Activated naive CD4-positive, alpha-beta T cell treated with Interleukin-2 at 50 U/mL for 16 hours (primary cell): ENCODE measurements at regions not wholly inside any gene's neighbourhood (a gene's known extent, or its start where the extent isn't known, plus 50 kb on each side); places are given as distances from the start of the nearest gene placed in this dataset.
"Not testable (repeated sequence)": the region's sequence is repeated elsewhere in the genome, so short reads cannot be mapped to it uniquely, and the experiment has no call there.

ENCODE experiments used
- DNase-seq: peaks from one replicate; pipeline ENCODE4 v3.0.0-alpha.2; 2020

DNA sequence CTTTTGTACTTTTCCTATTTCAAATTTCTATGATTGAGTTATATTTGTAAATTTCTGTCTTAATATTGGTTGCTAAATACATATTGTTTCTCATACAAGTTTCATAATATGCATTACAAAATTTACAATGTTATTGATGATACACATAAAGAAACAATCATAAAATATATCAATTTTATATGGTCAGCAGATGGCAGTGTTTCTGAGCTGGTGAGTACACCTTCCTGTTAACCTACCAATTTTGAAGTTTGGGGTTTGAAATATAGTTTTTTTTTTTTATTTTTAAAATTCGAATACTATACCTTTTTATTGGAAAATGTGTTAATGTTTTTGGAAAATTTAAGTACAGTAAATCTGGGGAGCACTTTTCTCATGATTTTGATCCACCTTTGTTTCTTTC, 1953.1 kb upstream of the ADGRL3 start:
- no peak for DNase-seq

DNA sequence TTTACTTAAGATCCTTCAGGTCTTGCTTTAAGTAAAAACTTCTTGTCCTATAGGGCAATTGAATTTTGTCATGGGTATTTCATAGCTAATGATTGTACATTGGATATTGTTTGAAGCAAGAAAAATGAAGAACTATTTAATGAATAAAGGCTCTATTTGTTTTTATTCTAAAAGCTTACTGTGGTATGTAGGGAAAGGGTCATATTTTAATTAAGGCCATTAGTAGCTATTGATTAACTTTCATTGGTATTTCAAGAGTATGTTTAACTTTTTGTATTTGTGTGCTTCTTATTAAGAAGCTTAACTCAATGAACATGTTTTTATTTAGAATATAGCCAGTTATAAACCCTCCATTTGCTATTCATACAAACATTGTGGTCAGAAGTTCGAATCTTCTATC, 1951.8 kb upstream of the ADGRL3 start:
- DNase-seq, result no peak

DNA sequence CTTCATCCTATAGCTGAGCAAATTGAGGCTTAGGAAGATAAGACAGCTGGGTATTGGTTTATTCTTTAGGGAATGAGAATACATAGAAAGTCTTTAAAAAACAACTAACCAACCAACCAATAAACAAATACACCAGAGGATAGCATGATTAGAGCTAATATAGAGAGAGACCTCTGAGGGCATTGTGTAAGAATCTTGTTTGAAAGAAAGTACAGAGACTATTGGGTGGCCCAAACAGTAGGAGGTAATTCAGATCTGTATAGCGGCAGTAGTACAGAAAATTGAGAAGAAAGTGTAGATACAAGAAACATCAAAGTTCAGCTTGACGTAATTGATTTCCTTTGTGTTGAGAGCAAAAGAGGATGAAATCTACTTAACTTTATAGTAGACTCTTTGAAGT, 1951.0 kb upstream of the ADGRL3 start:
- DNase-seq, result no peak

DNA sequence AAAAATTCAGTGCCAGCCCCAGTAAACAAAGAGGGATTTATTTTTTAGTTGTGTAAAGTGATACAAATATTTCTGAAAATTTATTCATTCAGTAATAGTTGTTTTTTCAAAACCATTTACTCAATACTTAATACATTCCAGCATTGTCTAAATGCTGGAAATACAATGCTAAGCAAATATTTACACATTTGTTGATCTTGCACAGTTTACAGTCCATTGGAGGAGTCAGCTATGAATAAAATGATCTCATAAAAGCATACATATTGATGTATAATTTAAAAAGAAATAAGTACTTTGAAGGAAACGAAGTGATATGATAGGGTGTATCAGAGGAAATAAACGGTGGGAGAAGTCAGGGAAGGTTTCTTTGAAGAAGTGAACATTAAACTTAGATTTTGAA, 1942.1 kb upstream of the ADGRL3 start:
- DNase-seq, result no peak

DNA sequence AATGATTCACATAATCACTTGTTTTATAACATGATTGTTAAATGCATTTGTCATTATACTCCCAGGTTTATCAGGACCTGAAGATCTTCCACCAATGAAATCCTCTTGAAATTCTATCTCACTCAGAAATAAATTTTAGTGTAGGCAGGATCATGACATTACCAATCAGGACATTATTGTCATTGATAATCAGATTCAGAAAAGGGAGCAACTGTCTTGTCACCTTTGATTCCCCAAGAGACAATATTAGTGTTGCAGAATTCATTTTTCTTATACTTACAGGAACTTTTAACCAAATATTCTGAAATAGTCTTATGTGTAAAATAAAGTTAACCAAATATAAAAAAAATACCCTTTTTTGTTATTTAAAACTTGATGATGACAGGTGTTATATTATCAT, 1892.5 kb upstream of the ADGRL3 start:
- no peak for DNase-seq

DNA sequence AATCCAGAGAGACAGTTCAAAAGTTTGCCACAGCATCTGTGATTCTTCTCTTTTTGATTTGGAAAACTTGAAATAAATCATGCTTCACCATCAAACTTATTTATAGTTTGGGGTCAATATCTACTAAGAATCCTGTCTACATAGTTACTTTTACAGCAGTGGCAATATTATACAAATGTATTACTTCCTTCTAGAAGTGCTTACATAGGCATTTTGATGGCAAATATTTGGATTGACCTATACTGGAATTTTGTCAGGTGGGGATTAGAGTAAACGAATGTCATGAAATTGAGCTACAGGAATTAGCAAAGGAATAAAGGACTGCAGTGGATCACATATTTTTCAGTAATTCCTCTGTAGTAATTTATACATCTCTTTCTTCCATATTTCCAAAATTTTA, 1885.5 kb upstream of the ADGRL3 start:
- no peak for DNase-seq

DNA sequence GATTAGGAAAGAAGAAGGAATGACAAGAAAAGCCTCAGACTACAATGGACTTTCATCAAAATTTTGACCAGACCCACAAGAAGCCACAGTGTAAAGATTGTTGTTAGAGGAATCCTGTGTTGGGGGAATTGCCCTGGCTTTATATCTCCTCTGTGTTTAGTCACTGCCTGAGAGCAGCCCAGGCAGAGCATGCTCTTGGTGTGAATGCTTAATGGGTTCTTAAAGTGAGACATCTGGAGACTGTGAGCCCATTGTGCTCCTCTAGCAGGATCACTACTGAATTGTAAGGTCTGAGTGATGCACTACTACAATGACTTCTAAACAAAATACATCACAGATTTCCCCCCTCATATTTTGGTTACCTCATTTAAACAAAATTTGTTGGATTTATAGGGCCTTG, 1860.5 kb upstream of the ADGRL3 start:
- DNase-seq, result no peak

DNA sequence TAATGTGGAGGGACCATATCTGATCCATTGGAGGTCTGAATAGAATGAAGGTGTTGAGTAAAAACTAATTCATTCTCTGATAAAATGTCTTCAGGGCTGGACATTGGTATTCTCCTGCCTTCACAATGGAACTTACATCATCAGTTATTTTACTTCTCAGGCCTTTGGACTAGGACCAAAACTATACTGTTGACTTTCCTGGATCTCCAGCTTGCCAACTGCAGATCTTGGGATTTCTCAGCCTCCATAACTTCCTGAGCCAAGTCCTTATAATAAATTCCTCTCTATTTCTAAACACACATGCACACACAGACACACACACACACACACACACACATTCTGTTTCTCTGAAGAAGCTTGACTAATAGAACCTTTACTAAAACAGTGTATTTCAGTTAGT, 1858.6 kb upstream of the ADGRL3 start:
- DNase-seq, result no peak

DNA sequence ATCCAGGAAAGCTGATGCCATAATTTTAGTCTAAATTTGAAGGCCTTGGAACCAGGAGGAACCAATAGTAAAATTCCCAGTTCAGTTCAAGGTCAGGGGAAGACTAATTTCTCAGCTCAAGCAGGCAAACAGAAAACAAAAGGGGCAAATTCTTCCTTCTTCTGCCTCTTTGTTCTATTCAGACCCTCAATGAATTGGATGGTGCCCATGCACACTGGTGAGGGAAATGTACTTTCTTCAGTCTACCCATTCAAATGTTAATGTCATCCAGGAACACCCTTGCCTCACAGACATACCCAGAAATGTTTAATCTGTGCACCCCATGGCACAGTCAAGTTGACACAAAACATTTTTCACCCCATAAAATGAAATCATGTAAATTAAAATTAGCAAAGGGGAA, 1851.2 kb upstream of the ADGRL3 start:
- no peak for DNase-seq

DNA sequence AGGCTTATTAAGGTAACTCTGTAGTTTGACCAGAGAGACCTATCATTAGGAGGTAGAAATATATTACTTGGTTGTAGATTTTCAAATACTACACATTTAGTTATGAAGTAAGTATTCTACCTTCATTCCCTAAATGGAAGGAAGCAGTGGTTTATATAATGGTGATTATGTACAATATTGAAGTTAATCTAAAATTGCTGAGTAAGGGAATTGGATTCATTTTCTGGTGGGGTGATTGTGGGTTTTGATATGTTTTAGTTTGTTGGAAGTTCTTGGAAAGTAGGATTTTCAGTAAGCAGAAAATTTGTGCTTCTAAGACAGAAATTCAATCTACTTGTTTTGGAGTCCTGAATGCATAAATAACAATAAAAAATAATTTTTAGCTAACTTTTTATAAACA, 1830.9 kb upstream of the ADGRL3 start:
- DNase-seq, result no peak

DNA sequence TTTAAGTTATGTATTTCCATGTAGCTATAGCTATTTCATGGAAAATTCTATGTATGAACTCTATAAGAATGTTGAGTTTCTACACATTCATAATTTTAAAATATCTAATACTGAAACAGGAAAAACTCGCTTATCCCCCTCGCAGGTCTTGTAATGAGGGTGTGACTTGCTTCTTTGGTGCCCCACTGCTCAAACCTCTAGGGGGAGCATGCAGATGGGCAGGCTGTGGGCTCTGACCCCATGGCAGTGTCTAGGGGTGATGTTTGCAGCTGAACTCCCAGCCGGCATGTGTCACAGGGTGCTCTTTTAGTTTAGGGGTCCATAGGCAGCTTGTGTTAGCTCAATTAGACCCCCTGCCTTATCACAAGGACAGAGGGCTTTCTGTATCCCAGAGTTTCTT, 1825.7 kb upstream of the ADGRL3 start:
- DNase-seq, result no peak

DNA sequence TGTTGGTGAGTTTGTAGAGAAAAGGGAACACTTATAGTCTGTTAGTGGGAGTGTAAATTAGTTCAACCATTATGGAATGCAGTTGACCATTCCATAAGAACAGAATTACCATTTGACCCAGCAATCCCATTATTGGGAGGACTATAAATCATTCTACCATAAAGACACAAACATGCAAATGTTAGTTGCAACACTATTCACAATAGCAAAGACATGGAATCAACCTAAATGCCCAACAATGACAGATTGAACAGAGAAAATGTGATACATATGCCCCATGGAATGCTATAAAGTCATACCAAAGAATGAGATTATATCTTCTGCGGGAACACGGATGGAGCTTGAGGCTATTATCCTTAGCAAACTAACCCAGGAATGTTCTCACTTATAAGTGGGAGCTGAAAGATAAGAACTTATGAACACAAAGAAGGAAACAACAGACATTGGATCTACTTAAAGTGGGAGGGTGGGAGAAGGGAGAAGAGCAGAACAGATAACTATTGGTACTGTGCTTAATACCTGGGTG, 1819.2 kb upstream of the ADGRL3 start:
- no peak for DNase-seq

DNA sequence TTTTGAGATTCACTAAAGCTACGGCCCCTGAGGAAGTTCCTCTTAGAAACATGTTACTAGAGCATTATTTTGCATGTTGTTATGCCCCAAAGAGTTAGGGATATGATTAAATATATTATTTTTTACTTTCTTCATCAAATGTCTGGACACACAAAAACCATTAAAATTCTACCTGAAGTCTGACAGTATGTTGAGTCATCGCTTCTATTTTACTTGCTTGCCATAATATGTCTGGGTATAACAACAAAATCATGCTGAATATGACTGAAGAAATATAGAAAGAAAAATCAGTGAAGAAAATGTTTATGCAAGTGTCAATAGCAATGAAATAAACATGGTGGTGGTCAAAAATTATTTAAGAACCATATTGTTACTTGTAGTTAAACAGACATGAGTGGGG, 1818.5 kb upstream of the ADGRL3 start:
- DNase-seq, result no peak

DNA sequence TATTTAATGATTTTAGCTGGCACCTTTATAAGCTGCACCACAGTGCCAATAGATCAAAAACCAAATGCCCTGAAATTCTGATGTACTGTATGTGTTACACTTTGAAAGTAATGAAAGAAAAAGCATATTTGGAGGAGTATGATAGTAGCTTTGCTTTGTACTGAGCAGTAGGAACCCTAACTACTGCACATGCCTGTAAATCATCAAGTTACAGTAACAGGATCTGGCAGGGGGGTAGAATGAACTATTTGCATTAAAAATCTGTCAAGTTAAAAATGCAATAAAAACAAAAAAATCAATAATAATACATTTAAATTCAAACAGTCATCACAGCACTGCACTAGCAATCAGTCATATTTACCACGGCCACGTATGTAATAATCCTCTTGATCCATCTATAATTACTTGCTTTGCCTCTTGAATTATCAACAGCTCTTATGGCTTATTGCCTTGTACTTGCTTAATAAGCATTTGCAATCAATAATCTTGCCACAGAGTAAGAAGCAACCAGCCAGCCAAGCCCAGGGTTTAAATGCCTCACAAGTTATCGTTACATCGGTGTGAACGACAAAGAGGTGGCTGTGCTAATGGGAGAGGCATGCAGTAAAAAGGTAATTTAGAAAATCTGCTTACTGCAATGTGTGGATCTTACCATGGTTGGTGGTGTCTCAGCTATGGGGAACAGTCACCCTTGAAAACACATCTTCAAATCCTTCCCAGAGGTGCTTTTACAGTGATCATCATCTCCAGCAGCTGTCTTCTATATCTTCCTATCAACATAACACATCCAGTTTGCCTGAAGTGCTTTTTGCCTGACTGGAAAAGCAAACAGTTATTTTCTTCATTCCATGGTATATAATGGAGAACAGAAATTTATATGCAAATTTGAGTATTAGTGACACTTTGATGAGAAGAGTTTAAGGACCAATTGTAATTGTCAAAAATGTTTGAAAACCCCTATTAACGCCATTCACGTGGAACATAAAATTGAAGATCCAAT, 1812.1 kb upstream of the ADGRL3 start:
- DNase-seq, result no peak

DNA sequence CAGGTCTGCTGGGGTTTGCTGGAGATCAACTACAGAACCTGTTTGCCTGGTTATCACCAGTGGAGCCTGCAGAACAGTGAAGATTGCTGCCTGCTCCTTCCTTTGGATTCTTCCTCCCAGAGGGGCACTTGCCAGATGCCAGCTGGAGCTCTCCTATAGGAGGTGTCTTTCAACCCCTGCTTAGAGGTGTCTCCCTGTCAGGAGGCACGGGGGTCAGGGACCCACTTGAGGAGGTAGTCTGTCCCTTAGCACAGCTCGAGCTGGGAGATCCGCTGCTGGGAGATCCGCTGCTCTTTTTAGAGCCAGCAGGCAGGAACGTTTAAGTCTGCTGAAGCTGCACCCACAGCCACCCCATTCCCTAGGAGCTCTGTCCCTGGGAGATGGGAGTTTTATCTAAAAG, 1806.3 kb upstream of the ADGRL3 start:
- DNase-seq, result no peak

DNA sequence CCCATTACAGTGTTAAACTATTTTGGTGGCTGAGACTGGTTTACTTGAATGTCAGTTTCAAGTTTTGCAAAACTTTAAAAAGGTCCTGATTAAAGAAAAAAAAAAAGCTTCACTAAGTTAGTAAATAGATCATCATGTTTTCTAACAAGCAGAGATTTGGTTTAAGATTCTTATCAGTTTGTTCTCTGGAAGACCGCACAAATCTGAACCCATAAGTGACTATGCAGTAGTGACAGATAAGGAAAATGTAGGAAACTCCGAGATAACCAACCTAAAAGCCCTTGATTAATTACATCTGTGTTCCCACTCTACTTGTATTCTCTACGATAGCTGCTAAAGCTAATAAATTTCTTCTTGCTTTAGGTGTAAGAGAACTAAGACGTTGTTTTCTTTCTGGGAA, 1799.8 kb upstream of the ADGRL3 start:
- DNase-seq, result no peak

DNA sequence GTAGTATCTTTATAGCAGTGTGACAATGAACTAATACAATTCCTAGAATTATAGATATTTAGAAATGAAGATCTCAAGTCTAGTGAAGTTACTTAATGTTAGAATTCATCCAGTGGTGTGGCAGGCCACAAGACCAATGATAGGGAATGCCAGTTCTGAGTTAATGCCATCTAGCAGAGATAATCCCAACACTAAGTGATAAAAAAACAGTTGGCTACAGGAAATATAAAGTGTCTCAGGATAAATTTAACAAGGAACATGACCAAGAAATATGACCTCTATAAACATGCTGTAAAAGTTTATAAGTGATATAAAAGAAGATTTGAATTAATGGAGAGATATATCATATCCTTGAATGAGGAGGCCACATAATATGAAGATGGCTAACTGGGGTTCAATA, 1790.5 kb upstream of the ADGRL3 start:
- no peak for DNase-seq

DNA sequence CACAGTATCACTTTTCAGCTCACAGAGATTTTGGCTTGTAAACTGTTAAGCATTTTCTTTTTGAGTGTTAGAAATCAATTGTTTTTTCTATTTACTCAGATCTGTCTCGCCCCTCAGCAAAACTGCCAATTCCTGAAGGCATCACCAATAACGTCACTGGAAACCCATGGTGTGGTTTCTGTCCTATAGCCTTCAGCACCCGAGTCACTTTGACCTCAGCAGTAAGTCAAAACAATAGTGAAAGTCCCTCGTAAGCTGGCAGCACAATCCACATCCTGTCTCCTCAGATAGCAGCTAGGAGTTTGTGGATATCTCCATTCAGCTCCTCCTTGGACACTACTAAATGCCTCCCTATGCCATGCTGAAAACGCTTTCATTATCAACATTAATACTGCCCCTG, 1787.4 kb upstream of the ADGRL3 start:
- DNase-seq, result no peak

DNA sequence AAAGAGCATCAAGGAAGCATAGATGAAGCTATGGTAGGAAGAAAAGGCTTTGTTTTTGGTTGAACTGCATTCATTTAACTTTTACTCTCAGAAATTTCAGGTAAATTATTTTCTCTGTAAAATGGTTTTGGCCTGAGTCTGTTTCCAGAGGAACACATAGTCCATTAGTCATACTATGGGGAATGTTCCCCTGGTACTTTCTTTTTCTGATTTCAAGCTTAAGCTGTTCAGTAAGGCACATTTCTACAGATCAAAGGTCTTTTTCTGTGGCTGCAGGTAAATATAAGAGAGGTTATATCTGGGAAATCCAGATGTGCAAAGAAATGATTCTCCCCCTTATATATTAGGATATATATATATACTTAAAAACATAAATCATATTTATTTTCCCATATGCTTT, 1744.4 kb upstream of the ADGRL3 start:
- DNase-seq, result no peak

DNA sequence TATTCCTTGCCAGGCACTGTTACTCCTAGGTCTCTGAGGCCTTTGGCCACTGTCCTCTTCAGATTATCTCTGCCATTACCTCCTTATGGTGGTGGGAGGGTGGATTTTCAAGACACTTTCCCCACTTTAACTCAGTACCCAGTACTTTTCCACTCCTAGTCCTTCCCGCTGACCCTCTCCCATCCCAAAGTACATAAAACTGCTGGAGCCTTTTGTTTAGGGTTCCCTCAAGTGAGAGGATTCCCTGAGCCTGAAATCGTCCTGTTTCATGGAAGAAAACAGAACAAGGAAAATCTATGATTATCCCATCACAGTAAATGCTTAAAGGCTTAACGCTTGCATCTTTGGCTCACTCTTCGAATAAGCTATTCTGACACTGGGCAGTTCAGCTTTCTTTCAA, 1742.5 kb upstream of the ADGRL3 start:
- no peak for DNase-seq

DNA sequence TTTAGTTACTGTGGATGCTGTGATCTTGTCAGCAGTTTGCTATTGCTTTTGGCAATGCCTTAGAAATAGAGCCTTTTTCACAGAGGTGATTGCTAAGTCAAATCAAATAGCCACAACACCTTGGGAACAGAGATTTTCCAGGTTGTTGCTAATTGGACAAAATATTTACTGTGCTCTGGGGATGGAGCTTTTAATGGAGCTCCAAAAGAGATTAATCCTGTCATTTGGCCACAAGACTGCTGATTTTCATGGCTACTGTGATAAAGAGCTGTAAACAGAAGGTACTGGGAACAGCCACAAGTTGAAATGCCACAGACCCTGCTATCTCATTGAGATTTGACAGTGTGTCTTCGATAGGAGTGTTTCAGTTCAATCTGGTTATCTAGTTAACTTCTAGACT, 1715.2 kb upstream of the ADGRL3 start:
- DNase-seq, result no peak

DNA sequence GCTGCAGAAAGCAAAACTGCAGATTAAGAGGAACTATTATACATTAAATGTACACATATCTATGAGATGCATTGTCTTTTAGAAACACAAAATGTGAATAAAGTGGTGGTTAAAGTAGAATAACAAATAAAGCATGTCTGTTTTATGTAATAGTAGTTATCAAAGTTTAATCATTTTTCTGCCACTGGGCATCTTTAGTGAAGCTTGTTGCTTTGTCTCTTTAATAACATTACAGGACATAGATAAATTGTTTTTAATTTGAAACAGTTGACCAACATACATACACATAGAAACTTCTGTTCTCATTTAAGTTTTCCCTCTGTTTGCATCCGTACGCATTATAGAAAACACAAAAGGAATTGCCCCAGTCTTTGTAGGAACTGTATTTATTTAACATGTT, 1700.0 kb upstream of the ADGRL3 start:
- no peak for DNase-seq

DNA sequence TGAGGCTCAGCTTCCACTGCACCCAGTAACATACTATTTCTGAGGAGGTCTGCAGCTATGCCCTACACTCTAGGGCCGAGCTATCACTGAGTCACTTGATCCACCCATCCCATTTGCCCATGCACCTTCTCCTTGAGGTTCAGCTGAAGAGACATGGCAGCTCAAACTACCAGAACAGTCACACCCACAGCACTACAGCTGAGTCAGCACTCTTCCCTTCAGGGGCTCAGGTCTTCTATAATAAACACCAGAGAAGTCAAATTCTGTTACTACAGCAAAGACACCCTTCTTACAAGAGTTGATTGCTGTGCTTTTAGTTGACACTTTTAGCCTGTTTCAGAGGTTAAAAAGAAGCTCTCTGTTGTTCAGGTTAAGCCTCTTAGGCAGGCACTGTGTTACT, 1696.4 kb upstream of the ADGRL3 start:
- no peak for DNase-seq

DNA sequence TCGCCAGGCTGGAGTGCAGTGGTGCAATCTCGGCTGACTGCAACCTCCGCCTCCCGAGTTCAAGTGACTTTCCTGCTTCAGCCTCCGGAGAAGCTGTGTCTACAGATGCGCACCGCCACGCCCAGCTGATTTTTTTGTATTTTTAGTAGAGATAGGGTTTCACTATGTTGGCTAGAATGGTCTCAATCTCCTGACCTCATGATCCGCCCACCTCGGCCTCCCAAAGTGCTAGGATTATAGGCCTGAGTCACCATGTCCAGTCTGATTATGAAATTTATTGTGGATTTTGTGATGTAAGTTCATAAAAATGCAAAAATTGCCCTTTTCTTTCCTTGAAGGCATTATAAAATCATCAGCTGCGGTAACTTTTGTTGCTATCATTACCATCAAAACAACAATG, 1688.3 kb upstream of the ADGRL3 start:
- DNase-seq, result not testable (repeated sequence)

DNA sequence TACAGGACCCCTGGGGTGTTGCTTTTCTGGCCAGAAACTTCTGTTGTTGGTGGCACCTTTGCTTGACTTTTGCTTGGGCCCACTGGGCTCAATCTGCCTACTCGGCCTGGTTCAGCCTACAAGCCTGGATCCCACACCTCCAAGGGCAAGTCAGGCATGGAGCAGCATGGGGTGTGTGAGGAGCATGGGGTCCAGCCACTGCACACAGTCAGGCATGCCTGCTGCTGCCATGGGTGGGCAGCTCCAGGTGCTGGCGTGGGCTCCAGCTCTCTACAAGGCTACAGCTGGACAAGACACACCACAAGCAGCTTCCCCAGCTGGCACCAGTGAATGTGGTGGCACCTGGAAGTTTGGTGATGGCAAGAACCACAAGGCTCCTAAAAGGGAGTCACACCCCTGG, 1683.1 kb upstream of the ADGRL3 start:
- no peak for DNase-seq
